OCI-LY1 (cell line): ENCODE measurements at regions not wholly inside any gene's neighbourhood (a gene's known extent, or its start where the extent isn't known, plus 50 kb on each side); places are given as distances from the start of the nearest gene placed in this dataset.

Source experiments
- H2AFZ ChIP-seq: fragments of 200-600 bp; sonication (generic), shearing (Covaris generic); 2 replicates; pipeline ENCODE4 v1.6.0; 2014; ENCODE audit warnings: antibody characterized with exemption, mild to moderate bottlenecking, low read length
- H3F3A ChIP-seq: fragments of 200-600 bp; sonication (generic), shearing (Covaris generic); 2 replicates; pipeline ENCODE4 v1.6.0; 2014; ENCODE audit warnings: mild to moderate bottlenecking, antibody characterized with exemption, low read length, moderate library complexity; ENCODE audit not compliant: insufficient read depth
- H3K27ac ChIP-seq: fragments of 200-600 bp; sonication (generic); 2 replicates; pipeline ENCODE4 v1.5.1; 2014; ENCODE audit warnings: low read length, mixed run types, mild to moderate bottlenecking, low read depth; ENCODE audit not compliant: poor library complexity, severe bottlenecking
- H3K27me3 ChIP-seq: fragments of 200-600 bp; sonication (generic); 2 replicates; pipeline ENCODE4 v1.6.0; 2014; ENCODE audit warnings: antibody characterized with exemption, mild to moderate bottlenecking, low read length, moderate library complexity; ENCODE audit not compliant: insufficient read depth
- H3K36me3 ChIP-seq: fragments of 200-600 bp; sonication (generic); 2 replicates; pipeline ENCODE4 v1.6.1; 2014; ENCODE audit warnings: mild to moderate bottlenecking, antibody characterized with exemption, low read length, moderate library complexity, mixed read lengths; ENCODE audit not compliant: insufficient read depth
- H3K4me1 ChIP-seq: fragments of 200-600 bp; sonication (generic); 2 replicates; pipeline ENCODE4 v1.5.1; 2014; ENCODE audit warnings: mild to moderate bottlenecking, low read length, moderate library complexity; ENCODE audit not compliant: insufficient read depth, severe bottlenecking
- H3K4me2 ChIP-seq: fragments of 200-600 bp; sonication (generic), shearing (Covaris generic); 2 replicates; pipeline ENCODE4 v1.6.1; 2014; ENCODE audit warnings: low read length
- H3K4me3 ChIP-seq: fragments of 200-600 bp; sonication (generic); 2 replicates; pipeline ENCODE4 v1.5.1; 2014; ENCODE audit warnings: low read length, low read depth, mild to moderate bottlenecking, mixed read lengths; ENCODE audit not compliant: poor library complexity, severe bottlenecking
- H3K79me2 ChIP-seq: fragments of 200-600 bp; shearing (Covaris generic); 2 replicates; pipeline ENCODE4 v1.6.1; 2016; ENCODE audit warnings: mixed run types, low read length, mixed read lengths; ENCODE audit not compliant: insufficient read depth
- H3K9ac ChIP-seq: fragments of 200-600 bp; sonication (generic), shearing (Covaris generic); 2 replicates; pipeline ENCODE4 v1.6.1; 2014; ENCODE audit warnings: mild to moderate bottlenecking, low read length, mixed read lengths
- H3K9me2 ChIP-seq: fragments of 200-600 bp; sonication (generic), shearing (Covaris generic); 2 replicates; pipeline ENCODE4 v1.6.1; 2014; ENCODE audit warnings: low read depth, mild to moderate bottlenecking, low read length, mixed read lengths
- H3K9me3 ChIP-seq: fragments of 200-600 bp; shearing (Covaris generic); 2 replicates; pipeline ENCODE4 v1.6.1; 2014; ENCODE audit warnings: low read length, mixed read lengths
- H4K20me1 ChIP-seq: fragments of 200-600 bp; sonication (generic), shearing (Covaris generic); 2 replicates; pipeline ENCODE4 v1.6.0; 2016; ENCODE audit warnings: mild to moderate bottlenecking, low read length; ENCODE audit not compliant: insufficient read depth
- CTCF ChIP-seq: fragments of 200-600 bp; sonication (generic), shearing (Covaris generic); IDR thresholded peaks from 2 replicates; pipeline ENCODE4 v1.5.1; 2017; ENCODE audit warnings: mild to moderate bottlenecking, antibody characterized with exemption, low read length, moderate library complexity, mixed read lengths
- EZH2 ChIP-seq: fragments of 200-600 bp; sonication (generic), shearing (Covaris generic); IDR thresholded peaks from 2 replicates; pipeline ENCODE4 v1.8.0; 2017; ENCODE audit warnings: borderline replicate concordance, mixed run types, mild to moderate bottlenecking, antibody characterized with exemption, low read length, moderate library complexity, mixed read lengths

DNA sequence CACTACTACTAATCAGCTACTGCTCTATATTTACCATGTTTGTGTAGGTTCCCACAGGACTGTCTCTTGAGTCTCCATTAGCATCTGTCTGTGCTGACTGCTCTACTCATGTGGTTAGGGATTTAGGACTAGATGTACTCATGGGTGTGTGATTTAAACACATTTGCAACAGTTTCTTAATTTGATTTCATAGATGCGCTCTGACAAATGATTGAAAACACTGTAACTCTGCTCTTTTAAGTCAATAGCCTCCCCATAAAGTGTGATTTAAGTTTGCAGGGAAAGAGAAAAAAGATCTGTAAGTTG is 809.3 kb downstream of the NCAM2 start:
- H3K9me2 ChIP-seq = no peaks in the 10 kb centered on the region
- H3K9ac ChIP-seq = no peak overlapping the region
- no peak overlapping the region for H3K4me3 ChIP-seq
- H3K4me1 ChIP-seq = no peaks in the 10 kb centered on the region
- no peak overlapping the region for H3K4me2 ChIP-seq
- H3K36me3 ChIP-seq = no peaks in the 10 kb centered on the region
- H3K27me3 ChIP-seq = no peaks in the 10 kb centered on the region
- no peak overlapping the region for H2AFZ ChIP-seq
- no peaks in the 10 kb centered on the region for H4K20me1 ChIP-seq
- no peaks in the 10 kb centered on the region for H3K79me2 ChIP-seq
- TF ChIP-seq CTCF = no peak
- no peak for TF ChIP-seq EZH2
- no peaks in the 10 kb centered on the region for H3F3A ChIP-seq
- H3K27ac ChIP-seq = no peak overlapping the region
- H3K9me3 ChIP-seq = no peaks in the 10 kb centered on the region

DNA sequence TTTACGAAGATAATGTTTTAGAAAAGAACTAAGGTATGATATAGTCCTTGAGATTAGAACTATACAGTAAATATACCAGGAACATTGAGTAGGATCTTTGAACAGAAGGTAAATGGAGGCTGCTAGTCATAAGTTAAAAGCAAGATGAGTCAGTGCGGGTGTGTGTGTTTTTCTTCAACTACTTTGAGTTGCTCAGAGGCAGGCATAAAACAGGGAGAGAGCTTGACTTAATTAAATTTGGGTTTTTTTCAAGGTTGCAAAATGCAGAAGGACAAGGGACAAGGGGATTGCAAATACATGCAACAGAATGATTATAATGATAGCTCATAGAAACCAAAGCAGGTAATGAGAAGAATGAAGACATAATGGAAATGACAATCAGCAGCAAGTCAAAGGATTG is 815.1 kb downstream of the NCAM2 start:
- Histone ChIP-seq H2AFZ (no peak overlapping the region), H3K9ac (no peak overlapping the region), H3K4me1 (no peaks in the 10 kb centered on the region), H4K20me1 (no peaks in the 10 kb centered on the region), H3F3A (no peaks in the 10 kb centered on the region), H3K9me3 (no peaks in the 10 kb centered on the region), H3K4me2 (no peak overlapping the region), H3K27me3 (no peaks in the 10 kb centered on the region), H3K4me3 (no peak overlapping the region), H3K27ac (no peak overlapping the region), H3K9me2 (no peaks in the 10 kb centered on the region), H3K79me2 (no peaks in the 10 kb centered on the region), H3K36me3 (no peaks in the 10 kb centered on the region)
- no peak for TF ChIP-seq EZH2
- no peak for TF ChIP-seq CTCF

DNA sequence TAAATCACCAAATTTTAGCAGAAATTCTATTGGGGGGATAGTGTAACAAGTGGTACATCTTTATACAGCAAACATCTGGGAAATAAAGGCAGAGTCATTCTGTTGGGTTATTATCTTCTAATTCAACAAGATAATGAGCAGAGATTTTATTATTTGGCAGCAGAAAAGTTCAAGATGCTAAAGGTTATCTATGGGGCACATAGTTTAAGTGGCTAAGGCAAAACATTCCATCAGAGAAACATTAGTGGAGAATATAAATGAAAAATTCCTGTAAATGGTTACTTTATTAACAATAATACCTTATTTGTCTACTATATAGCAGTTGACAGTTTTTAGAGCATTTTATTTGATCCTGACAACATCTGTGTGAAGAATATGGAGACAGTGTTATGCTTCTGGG is 815.7 kb downstream of the NCAM2 start:
- Histone ChIP-seq H3K4me1 (no peaks in the 10 kb centered on the region), H3K4me3 (no peak overlapping the region), H4K20me1 (no peaks in the 10 kb centered on the region), H3K9me3 (no peaks in the 10 kb centered on the region), H3F3A (no peaks in the 10 kb centered on the region), H3K27me3 (no peaks in the 10 kb centered on the region), H2AFZ (no peak overlapping the region), H3K9me2 (no peaks in the 10 kb centered on the region), H3K36me3 (no peaks in the 10 kb centered on the region), H3K9ac (no peak overlapping the region), H3K27ac (no peak overlapping the region), H3K79me2 (no peaks in the 10 kb centered on the region), H3K4me2 (no peak overlapping the region)
- TF ChIP-seq EZH2 (no peak), CTCF (no peak)
